A673 (cell line): ENCODE measurements at regions not wholly inside any gene's neighbourhood (a gene's known extent, or its start where the extent isn't known, plus 50 kb on each side); places are given as distances from the start of the nearest gene placed in this dataset.

Experiments used
- BruUV-seq: library from RNA; stranded (reverse); fragments of 400-500 nt; replicated peaks from 2 replicates; lab custom pipeline; 2021; lab: Mats Ljungman, UMichigan
- CTCF ChIA-PET: fragments of 300-600 bp; sonication (Branson Sonifier 250); formaldehyde crosslinking; loops from one replicate; lab custom pipeline; 2022; ENCODE audit warnings: antibody characterized with exemption; lab: Charles Lee
- POLR2A ChIA-PET: fragments of 300-600 bp; sonication (Branson Sonifier 250); formaldehyde crosslinking; loops from one replicate; lab custom pipeline; 2022; ENCODE audit warnings: antibody characterized with exemption; ENCODE audit not compliant: low non-redundant PET; lab: Charles Lee
- DNase-seq: peaks from one replicate; pipeline ENCODE4 v3.0.0-alpha.2; 2015; ENCODE audit warnings: low spot score
- H3K27ac ChIP-seq: fragments of 200-600 bp; sonication (generic); 2 replicates; pipeline ENCODE4 v1.5.1; 2016; ENCODE audit warnings: mixed run types, low read depth, mild to moderate bottlenecking, mixed read lengths, antibody characterized with exemption, low read length; ENCODE audit not compliant: poor library complexity, severe bottlenecking
- H3K27me3 ChIP-seq: fragments of 200-600 bp; sonication (generic); replicated peaks from 2 replicates; pipeline ENCODE4 v1.6.1; 2017; ENCODE audit warnings: mixed run types, low read depth, mild to moderate bottlenecking, mixed read lengths, antibody characterized with exemption, low read length; ENCODE audit not compliant: insufficient read depth, poor library complexity
- H3K36me3 ChIP-seq: fragments of 200-600 bp; sonication (generic); 2 replicates; pipeline ENCODE4 v1.6.1; 2016; ENCODE audit warnings: mixed run types, mild to moderate bottlenecking, mixed read lengths, antibody characterized with exemption, low read length; ENCODE audit not compliant: insufficient read depth, poor library complexity, severe bottlenecking
- H3K4me1 ChIP-seq: fragments of 200-600 bp; sonication (generic); 2 replicates; pipeline ENCODE4 v1.6.1; 2017; ENCODE audit warnings: mixed run types, mild to moderate bottlenecking, mixed read lengths, antibody characterized with exemption, low read length; ENCODE audit not compliant: insufficient read depth, poor library complexity, severe bottlenecking
- H3K4me3 ChIP-seq: fragments of 200-600 bp; sonication (generic); 2 replicates; pipeline ENCODE4 v1.5.1; 2016; ENCODE audit warnings: low read depth, mixed run types, mild to moderate bottlenecking, mixed read lengths, low read length; ENCODE audit not compliant: poor library complexity, severe bottlenecking
- H3K9me3 ChIP-seq: fragments of 200-600 bp; sonication (generic); 2 replicates; pipeline ENCODE4 v1.6.1; 2016; ENCODE audit warnings: mixed run types, low read depth, mild to moderate bottlenecking, mixed read lengths, antibody characterized with exemption, low read length; ENCODE audit not compliant: poor library complexity, severe bottlenecking
- EZH2 ChIP-seq: fragments of 200-600 bp; sonication (generic); IDR thresholded peaks from 2 replicates; pipeline ENCODE4 v1.6.1; 2017; ENCODE audit warnings: borderline replicate concordance, low read depth, mild to moderate bottlenecking, mixed read lengths, antibody characterized with exemption, low read length; ENCODE audit not compliant: poor library complexity, severe bottlenecking
- intact Hi-C: fragments of 100-400 bp; cut with micrococcal nuclease; formaldehyde crosslinking; loops from one replicate; pipeline ENCODE4 v1.10.0; 2022; ENCODE audit not compliant: unreplicated experiment
- TF ChIP-seq, protein P1 (sequence below): fragments of 300-800, 200-600 bp; sonication (generic); conservative IDR thresholded peaks from 2 replicates; pipeline ENCODE4 v1.5.1; 2017; ENCODE audit warnings: low read depth, mild to moderate bottlenecking, antibody characterized with exemption, low read length, moderate library complexity, mixed read lengths

DNA sequence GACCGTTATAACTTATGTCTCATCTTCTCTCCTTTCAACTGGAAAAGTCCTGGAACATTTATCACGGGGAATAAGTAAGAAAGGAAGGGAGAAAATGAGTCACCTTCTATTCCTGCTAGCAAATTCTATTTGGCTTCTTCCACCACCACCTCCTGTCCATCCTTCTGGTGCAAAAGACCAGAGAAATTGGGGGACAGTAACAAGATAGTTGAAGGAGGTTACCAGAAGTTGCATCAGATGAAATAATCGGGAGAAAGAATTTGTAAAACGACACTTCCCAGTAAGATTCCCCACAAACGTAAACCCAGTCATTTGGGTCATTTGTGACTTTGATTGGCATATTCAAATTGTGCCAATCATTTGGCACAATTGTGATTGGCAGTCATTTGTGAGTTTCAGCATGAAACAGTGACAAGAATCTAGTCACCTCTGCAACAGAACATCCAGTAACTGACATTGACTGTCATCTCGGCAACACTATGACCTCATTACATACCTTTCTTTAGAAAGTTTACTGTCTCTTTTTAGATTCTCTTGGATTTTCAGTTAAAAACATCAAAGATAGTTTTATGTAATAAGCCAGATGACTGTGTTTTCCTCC is 51.3 kb upstream of the PIK3CG start:
- POLR2A ChIA-PET, result no interaction called here
- Histone ChIP-seq H3K4me1 (peaks cover 7% of the 10 kb centered on the region), H3K9me3 (no peaks in the 10 kb centered on the region), H3K27me3 (no peaks in the 10 kb centered on the region), H3K4me3 (no peak overlapping the region), H3K27ac (no peak overlapping the region), H3K36me3 (no peaks in the 10 kb centered on the region)
- BruUV-seq, result no TSS peak
- TF ChIP-seq EZH2, result no peak
- TF ChIP-seq, protein P1, sequence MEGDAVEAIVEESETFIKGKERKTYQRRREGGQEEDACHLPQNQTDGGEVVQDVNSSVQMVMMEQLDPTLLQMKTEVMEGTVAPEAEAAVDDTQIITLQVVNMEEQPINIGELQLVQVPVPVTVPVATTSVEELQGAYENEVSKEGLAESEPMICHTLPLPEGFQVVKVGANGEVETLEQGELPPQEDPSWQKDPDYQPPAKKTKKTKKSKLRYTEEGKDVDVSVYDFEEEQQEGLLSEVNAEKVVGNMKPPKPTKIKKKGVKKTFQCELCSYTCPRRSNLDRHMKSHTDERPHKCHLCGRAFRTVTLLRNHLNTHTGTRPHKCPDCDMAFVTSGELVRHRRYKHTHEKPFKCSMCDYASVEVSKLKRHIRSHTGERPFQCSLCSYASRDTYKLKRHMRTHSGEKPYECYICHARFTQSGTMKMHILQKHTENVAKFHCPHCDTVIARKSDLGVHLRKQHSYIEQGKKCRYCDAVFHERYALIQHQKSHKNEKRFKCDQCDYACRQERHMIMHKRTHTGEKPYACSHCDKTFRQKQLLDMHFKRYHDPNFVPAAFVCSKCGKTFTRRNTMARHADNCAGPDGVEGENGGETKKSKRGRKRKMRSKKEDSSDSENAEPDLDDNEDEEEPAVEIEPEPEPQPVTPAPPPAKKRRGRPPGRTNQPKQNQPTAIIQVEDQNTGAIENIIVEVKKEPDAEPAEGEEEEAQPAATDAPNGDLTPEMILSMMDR, result no peak
- intact Hi-C loops, result no loop called here
- DNase-seq, result no peak
- CTCF ChIA-PET, result no interaction called here

DNA sequence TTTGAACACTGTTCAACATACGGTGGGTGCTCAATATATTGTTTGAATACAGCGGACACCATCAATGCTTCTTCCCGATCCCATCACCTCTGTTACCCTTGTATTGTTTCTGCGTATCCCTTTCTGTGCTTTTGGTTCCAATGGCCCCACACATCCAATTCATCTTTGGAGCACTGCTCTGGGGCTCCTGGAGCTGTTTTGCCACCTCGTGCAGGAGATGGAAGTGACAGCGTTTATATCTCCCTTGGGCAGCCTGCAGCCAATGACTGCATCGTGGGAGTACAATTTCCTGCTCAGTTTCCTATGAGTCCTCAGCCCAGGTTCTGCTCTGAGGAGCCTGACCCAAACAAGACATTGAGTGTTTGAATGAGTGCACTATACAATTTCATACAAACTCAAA is 50.2 kb upstream of the PIK3CG start:
- ChIA-PET POLR2A (no interaction called here), CTCF (no interaction called here)
- no peaks in the 10 kb centered on the region for H3K27me3 ChIP-seq
- BruUV-seq, result no TSS peak
- no peaks in the 10 kb centered on the region for H3K9me3 ChIP-seq
- H3K36me3 ChIP-seq, result no peaks in the 10 kb centered on the region
- H3K4me1 ChIP-seq, result peaks cover 7% of the 10 kb centered on the region
- DNase-seq, result no peak
- TF ChIP-seq, protein P1, result no peak
- TF ChIP-seq EZH2, result no peak
- no peak overlapping the region for H3K27ac ChIP-seq
- no peak overlapping the region for H3K4me3 ChIP-seq
- intact Hi-C loops, result no loop called here
